ENCODE measurements at regions not wholly inside any gene's neighbourhood (a gene's known extent, or its start where the extent isn't known, plus 50 kb on each side); places are given as distances from the start of the nearest gene placed in this dataset.

GRCh38 chr18:40032076-40032475 is 1923.0 kb upstream of the PIK3C3 start:
- H3K4me3 ChIP-seq = no peak overlapping the region
- TF ChIP-seq, protein P1, sequence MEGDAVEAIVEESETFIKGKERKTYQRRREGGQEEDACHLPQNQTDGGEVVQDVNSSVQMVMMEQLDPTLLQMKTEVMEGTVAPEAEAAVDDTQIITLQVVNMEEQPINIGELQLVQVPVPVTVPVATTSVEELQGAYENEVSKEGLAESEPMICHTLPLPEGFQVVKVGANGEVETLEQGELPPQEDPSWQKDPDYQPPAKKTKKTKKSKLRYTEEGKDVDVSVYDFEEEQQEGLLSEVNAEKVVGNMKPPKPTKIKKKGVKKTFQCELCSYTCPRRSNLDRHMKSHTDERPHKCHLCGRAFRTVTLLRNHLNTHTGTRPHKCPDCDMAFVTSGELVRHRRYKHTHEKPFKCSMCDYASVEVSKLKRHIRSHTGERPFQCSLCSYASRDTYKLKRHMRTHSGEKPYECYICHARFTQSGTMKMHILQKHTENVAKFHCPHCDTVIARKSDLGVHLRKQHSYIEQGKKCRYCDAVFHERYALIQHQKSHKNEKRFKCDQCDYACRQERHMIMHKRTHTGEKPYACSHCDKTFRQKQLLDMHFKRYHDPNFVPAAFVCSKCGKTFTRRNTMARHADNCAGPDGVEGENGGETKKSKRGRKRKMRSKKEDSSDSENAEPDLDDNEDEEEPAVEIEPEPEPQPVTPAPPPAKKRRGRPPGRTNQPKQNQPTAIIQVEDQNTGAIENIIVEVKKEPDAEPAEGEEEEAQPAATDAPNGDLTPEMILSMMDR (IDR thresholded peaks at IDR 0.05) = no peak
- TF ChIP-seq POLR2AphosphoS5 (IDR thresholded peaks at IDR 0.05) = no peak
- no peak for TF ChIP-seq EP300 (IDR thresholded peaks at IDR 0.05)
- TF ChIP-seq POLR2A (IDR thresholded peaks at IDR 0.05) = no peak

GRCh38 chr18:40031435-40031834 is 1923.6 kb upstream of the PIK3C3 start:
- Histone ChIP-seq H3K4me3 (no peak overlapping the region), H3K27me3 (no peaks in the 10 kb centered on the region), H3K9me3 (no peaks in the 10 kb centered on the region), H3K4me1 (no peaks in the 10 kb centered on the region), H3K36me3 (no peaks in the 10 kb centered on the region), H3K27ac (no peak overlapping the region)
- TF ChIP-seq, protein P1 (IDR thresholded peaks at IDR 0.05) = no peak
- no peak for TF ChIP-seq POLR2AphosphoS5 (IDR thresholded peaks at IDR 0.05)
- TF ChIP-seq EP300 (IDR thresholded peaks at IDR 0.05) = no peak
- TF ChIP-seq POLR2A (IDR thresholded peaks at IDR 0.05) = no peak
- no peak for DNase-seq (ENCODE audit: low spot score in 2 of 2)
- 62% methylated on average over 1 of the region's 1 CpG for WGBS

More at GRCh38 chr18:40032076-40032475, 1923.0 kb upstream of the PIK3C3 start:
- WGBS = 85% methylated on average over 5 of the region's 5 CpGs
- no peak for DNase-seq (ENCODE audit: low spot score in 2 of 2)
- Histone ChIP-seq H3K36me3 (no peaks in the 10 kb centered on the region), H3K27ac (no peak overlapping the region), H3K27me3 (no peaks in the 10 kb centered on the region), H3K4me1 (no peaks in the 10 kb centered on the region), H3K9me3 (no peaks in the 10 kb centered on the region)

GRCh38 chr18:40019797-40020392 is 1935.1 kb upstream of the PIK3C3 start:
- no peak overlapping the region for H3K27ac ChIP-seq
- no peak for DNase-seq (ENCODE audit: low spot score in 2 of 2)
- no peaks in the 10 kb centered on the region for H3K36me3 ChIP-seq
- no peaks in the 10 kb centered on the region for H3K9me3 ChIP-seq
- WGBS = 81% methylated on average over 2 of the region's 2 CpGs
- no peaks in the 10 kb centered on the region for H3K27me3 ChIP-seq
- H3K4me3 ChIP-seq = no peak overlapping the region
- no peaks in the 10 kb centered on the region for H3K4me1 ChIP-seq
- TF ChIP-seq, protein P1 (IDR thresholded peaks at IDR 0.05) = no peak
- TF ChIP-seq EP300 (IDR thresholded peaks at IDR 0.05) = no peak
- TF ChIP-seq POLR2A (IDR thresholded peaks at IDR 0.05) = no peak
- no peak for TF ChIP-seq POLR2AphosphoS5 (IDR thresholded peaks at IDR 0.05)

- H3K36me3 ChIP-seq = no peaks in the 10 kb centered on the region
- TF ChIP-seq, protein P1 (IDR thresholded peaks at IDR 0.05) = no peak
- TF ChIP-seq POLR2A (IDR thresholded peaks at IDR 0.05) = no peak
- TF ChIP-seq EP300 (IDR thresholded peaks at IDR 0.05) = no peak
- no peak for TF ChIP-seq POLR2AphosphoS5 (IDR thresholded peaks at IDR 0.05)
- DNase-seq (ENCODE audit: low spot score in 2 of 2) = no peak
- 67% methylated on average over 6 of the region's 6 CpGs for WGBS
- no peaks in the 10 kb centered on the region for H3K9me3 ChIP-seq
- no peaks in the 10 kb centered on the region for H3K4me1 ChIP-seq
- H3K27me3 ChIP-seq = no peaks in the 10 kb centered on the region
- no peak overlapping the region for H3K27ac ChIP-seq
- H3K4me3 ChIP-seq = no peak overlapping the region
Observed at GRCh38 chr18:40018266-40018665, 1936.8 kb upstream of the PIK3C3 start.

- no peak overlapping the region for H3K27ac ChIP-seq
- no peak for TF ChIP-seq POLR2AphosphoS5 (IDR thresholded peaks at IDR 0.05)
- TF ChIP-seq, protein P1 (IDR thresholded peaks at IDR 0.05) = no peak
- no peak for TF ChIP-seq POLR2A (IDR thresholded peaks at IDR 0.05)
- no peak for TF ChIP-seq EP300 (IDR thresholded peaks at IDR 0.05)
- no peaks in the 10 kb centered on the region for H3K36me3 ChIP-seq
- no peaks in the 10 kb centered on the region for H3K4me1 ChIP-seq
- WGBS = 84% methylated on average over 6 of the region's 6 CpGs
- H3K4me3 ChIP-seq = no peak overlapping the region
- no peak for DNase-seq (ENCODE audit: low spot score in 2 of 2)
- H3K27me3 ChIP-seq = no peaks in the 10 kb centered on the region
- no peaks in the 10 kb centered on the region for H3K9me3 ChIP-seq
Observed at GRCh38 chr18:40017021-40017420, 1938.0 kb upstream of the PIK3C3 start.
